GM12891 (cell line): ENCODE measurements at regions not wholly inside any gene's neighbourhood (a gene's known extent, or its start where the extent isn't known, plus 50 kb on each side); places are given as distances from the start of the nearest gene placed in this dataset.

ENCODE experiments used
- PAX5 ChIP-seq: IDR thresholded peaks from 2 replicates; pipeline ENCODE4 v1.6.1; 2011; ENCODE audit warnings: low read length, moderate library complexity, mild to moderate bottlenecking; ENCODE audit not compliant: insufficient read depth, severe bottlenecking
- POLR2A ChIP-seq: IDR thresholded peaks from 2 replicates; pipeline ENCODE4 v1.6.1; 2011; ENCODE audit warnings: low read depth, low read length, control low read depth
- POLR2AphosphoS5 ChIP-seq: IDR thresholded peaks from 2 replicates; pipeline ENCODE4 v1.6.1; 2011; ENCODE audit warnings: low read depth, low read length, control low read depth
- POU2F2 ChIP-seq: IDR thresholded peaks from 2 replicates; pipeline ENCODE4 v1.6.1; 2011; ENCODE audit warnings: low read depth, mild to moderate bottlenecking, control low read depth, low read length, moderate library complexity
- SPI1 ChIP-seq: IDR thresholded peaks from 2 replicates; pipeline ENCODE4 v1.6.1; 2011; ENCODE audit warnings: low read depth, low read length, control low read depth
- TAF1 ChIP-seq: IDR thresholded peaks from 2 replicates; pipeline ENCODE4 v1.6.1; 2011; ENCODE audit warnings: low read depth, low read length, control low read depth

DNA sequence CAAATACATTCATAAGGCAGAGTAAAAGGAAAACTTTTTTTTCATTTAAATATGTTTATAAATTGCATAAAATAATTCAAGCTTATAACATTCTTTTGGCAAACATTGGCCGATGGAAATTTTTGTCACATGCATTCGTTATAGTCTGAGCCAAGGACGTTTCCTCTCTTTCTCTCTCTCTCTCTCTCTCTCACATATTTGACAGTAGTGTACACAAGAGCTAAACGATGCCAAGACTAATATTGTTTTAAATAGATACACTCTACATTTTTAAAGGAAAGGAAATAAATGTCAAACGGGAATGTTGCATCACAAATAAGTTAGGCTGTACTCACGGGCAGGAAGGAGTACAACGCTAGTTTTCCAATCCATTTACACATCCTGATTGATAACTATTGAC, 251.1 kb upstream of the SMIM21 start:
- no peak for TF ChIP-seq POLR2AphosphoS5
- TF ChIP-seq TAF1 = no peak
- no peak for TF ChIP-seq POLR2A
- TF ChIP-seq SPI1 = no peak
- TF ChIP-seq PAX5 = no peak
- TF ChIP-seq POU2F2 = no peak
